ENCODE measurements at regions not wholly inside any gene's neighbourhood (a gene's known extent, or its start where the extent isn't known, plus 50 kb on each side); places are given as distances from the start of the nearest gene placed in this dataset.

DNA sequence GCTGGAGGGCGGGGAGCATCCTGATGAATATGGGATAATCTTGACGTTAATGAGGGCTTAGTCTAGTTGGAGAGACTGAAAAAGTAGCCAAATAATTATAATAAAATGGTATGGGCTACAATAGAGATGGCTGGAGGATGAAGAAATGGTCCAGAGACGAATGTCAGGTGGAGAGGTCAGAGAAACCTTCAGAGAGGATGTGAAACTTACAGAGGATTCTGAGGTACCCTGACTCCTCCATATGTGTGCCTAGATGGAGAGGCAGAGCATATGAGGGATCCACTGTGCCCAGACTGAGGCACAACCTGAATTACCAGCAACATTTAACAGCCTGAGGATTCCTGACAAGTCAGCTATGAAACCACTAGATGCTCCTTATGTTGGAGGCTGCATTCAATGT is 417.0 kb downstream of the ATP23 start:
- TF ChIP-seq, protein P1, sequence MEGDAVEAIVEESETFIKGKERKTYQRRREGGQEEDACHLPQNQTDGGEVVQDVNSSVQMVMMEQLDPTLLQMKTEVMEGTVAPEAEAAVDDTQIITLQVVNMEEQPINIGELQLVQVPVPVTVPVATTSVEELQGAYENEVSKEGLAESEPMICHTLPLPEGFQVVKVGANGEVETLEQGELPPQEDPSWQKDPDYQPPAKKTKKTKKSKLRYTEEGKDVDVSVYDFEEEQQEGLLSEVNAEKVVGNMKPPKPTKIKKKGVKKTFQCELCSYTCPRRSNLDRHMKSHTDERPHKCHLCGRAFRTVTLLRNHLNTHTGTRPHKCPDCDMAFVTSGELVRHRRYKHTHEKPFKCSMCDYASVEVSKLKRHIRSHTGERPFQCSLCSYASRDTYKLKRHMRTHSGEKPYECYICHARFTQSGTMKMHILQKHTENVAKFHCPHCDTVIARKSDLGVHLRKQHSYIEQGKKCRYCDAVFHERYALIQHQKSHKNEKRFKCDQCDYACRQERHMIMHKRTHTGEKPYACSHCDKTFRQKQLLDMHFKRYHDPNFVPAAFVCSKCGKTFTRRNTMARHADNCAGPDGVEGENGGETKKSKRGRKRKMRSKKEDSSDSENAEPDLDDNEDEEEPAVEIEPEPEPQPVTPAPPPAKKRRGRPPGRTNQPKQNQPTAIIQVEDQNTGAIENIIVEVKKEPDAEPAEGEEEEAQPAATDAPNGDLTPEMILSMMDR (IDR thresholded peaks at IDR 0.05; ENCODE audit: insufficient read depth, low read length, poor library complexity, severe bottlenecking) = no peak
- TF ChIP-seq EZH2phosphoT487 (conservative IDR thresholded peaks at IDR 0.05; ENCODE audit: low read length) = no peak
